GM21576 (cell line): ENCODE measurements at regions not wholly inside any gene's neighbourhood (a gene's known extent, or its start where the extent isn't known, plus 50 kb on each side); places are given as distances from the start of the nearest gene placed in this dataset.

Experiments used
- ATAC-seq: cut with Tn5 transposase; IDR thresholded peaks from one replicate; pipeline ENCODE4 v1.9.1; 2021; ENCODE audit warnings: mild to moderate bottlenecking, moderate library complexity; ENCODE audit not compliant: unreplicated experiment

DNA sequence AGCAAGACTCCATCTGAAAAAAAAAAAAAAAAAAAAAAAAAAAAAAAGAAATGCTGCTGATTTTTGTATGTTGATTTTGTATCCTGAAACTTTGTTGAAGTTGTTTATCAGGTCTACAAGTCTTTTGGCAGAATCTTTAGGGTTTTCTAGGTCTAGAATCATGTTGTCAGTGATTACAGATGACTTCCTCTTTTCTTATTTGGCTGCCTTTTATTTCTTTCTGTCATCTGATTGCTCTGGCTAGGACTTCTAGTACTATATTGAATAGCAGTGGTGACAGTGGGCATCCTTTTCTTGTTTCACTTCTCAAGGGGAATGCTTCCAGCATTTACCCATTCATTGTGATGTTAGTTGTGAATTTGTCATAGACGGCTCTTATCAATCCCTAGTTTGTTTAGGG, 334.4 kb downstream of the SPRY1 start:
- ATAC-seq, result no peak

DNA sequence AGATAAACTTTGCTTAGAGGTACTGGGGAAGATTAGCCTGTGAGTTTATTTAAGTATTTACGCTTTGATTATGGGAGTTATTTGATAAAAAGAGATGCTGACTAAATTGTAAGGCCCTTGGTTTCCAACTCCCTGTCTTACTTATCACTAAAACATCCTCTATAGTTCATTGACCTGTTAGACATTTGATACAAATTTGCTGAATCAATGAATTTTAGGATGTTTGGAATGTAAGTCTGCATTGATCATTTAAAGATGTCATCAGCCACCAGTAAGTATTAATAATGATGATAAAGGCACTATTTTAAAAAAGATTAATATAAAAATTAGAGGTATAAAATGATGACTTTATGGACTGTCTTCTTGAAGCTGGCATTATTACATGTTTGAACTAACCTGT, 340.6 kb downstream of the SPRY1 start:
- no peak for ATAC-seq

DNA sequence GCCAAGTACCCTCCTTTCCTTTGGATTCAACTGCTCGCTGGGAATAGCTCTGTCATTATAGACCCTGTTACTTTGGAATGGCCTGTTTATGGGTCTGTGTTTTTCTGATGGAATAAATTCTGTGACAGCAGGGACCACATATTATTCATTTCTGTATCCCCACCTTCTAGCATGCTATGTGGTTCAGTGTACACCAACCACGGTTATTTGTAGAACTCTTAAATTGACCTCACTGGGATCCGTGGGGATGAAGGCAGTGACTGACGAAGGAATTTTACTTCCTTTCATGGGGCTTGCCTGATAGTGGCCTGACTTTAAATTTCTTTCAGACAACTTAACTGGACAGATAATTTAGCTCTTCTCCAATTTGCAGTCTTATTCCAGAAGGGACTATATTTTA, 343.2 kb downstream of the SPRY1 start:
- ATAC-seq, result no peak

DNA sequence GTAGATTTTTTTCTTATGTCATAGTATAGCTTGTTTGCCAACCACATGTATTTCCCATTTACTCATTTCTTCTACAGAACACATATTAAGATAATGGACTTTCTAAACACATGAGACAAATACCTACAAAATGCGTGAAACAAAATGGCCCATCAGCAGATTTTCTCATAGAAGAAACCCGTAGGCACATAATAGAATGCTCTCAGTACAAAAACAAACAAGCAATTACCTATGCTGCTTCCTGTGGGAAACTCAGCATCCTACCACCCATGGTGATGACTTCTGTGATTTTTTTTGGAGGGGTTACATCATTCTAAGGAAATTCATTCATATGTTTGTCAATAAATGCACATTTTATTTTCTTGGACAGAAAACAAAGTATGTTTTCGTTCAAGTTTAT, 343.6 kb downstream of the SPRY1 start:
- ATAC-seq, result no peak

DNA sequence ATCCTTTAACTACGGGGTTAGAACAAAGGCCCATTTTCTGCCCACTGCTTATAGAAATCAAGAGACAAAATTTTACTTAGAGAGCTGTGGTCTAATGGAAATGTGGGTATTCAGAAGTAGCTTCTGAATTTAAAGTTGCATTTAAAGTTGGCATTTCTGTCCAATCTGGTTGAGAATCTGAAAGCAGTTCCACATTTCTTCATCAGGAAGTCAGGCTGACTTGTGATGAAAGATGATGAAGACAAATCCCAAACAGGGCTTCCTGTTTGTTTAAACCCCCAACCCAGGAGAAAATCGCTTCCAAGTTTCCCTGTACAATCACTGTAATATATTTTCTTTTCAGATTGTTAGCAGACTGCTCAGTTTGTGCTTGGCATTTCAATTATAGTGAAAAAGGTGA, 345.3 kb downstream of the SPRY1 start:
- ATAC-seq, result no peak

DNA sequence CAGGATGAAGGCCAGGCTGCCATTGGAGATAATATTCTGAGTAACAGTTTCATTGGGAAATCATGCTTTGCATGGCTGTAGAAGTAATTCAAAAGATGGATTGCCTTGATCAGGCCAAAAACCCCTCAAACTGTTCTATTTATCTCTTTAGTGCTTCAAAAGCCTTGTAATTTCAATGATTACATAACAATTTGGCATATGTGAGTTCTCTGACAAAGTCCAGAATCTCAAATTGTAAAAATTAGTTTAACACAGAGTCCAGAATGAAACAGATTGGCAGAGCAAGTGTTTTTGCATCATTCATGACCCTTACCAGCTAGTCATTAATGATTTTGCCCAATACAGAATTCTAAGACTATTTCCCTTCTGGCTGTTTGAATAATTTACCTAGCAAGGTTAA, 347.3 kb downstream of the SPRY1 start:
- ATAC-seq, result no peak

DNA sequence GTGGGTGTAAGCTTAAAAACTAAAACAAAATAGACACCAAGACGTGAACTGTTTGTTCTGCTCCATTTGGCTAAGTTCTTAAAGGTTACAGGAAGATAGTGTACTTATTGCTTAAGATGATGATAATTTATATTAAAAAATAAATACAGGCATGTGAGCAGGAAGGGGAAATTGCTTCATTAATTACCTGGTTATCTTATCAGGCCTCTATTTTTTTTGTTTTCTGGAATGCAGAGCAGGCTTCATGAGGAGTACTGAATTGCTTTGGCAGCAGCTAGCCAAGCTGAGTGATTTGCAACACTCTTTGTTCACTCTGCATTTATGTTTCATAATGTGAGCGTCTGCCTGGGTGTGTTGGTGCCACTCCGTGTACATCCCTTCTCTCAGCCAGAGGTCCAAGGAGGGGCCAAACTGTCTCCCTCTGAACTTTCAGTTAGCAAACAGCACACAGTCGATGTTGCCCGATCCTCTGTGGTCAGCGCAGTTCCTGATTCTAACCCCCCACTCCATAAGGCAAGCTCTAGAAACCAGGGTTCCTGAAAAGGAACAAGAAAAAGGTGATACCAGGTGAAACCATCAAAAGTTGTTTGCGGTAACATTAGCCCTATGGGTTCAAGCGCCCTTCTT, 348.2 kb downstream of the SPRY1 start:
- ATAC-seq, result no peak

DNA sequence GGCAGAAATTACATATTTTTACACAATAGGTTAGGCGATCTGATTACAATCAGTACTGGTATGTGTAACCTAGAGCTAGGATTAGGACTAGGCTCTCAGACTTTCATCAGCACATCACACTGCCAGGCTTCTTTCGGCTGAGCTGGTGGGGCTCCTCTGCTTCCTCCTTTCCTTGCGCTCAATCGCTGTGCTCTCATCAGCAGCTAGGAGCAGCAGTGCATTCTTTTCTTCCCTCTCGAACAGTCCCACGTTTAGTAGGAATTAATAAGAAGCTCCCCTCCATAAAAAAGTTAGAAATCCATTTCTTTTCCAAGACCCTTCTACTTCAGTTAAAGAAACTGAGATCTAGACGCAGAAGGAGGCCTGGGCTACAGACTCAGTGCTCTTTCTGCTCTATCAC, 350.4 kb downstream of the SPRY1 start:
- no peak for ATAC-seq

DNA sequence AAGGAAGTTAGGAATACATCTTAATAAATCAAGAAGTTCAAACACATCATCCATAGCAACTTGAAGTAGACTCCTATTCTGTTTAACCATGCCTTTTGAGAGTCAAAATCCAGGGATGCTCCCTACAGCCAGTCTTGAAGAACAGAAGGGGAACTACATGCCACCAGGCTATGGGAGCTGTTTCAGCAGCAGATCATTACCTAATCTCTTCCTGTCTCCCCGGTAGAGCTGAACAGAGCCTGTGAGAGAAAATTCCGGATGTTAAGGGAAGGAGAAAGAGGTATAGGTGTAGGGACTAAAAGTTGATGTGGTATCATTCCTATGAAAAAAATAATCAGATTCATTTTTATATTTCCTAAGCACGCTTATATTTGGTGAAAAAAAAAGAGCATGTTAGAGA, 352.2 kb downstream of the SPRY1 start:
- ATAC-seq, result no peak

DNA sequence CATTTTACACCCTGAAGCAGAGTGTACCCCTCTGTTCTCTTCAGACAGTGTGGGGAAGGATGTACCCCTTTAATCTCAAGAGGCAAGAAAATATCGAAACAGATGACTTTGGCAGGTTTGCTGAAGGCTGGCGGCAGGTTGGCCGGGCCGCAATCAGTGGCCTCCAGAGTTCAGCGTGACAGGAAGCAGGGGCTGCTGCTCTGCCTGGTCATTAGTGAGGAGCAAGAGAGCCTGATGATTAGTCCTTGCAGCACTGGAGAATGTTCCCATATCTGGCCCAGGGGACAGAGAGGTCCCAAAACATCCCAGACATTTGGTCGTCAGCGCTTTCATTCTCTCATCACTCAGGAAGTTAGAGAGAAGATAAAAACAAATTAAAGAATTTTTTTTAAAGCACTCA, 352.8 kb downstream of the SPRY1 start:
- no peak for ATAC-seq

DNA sequence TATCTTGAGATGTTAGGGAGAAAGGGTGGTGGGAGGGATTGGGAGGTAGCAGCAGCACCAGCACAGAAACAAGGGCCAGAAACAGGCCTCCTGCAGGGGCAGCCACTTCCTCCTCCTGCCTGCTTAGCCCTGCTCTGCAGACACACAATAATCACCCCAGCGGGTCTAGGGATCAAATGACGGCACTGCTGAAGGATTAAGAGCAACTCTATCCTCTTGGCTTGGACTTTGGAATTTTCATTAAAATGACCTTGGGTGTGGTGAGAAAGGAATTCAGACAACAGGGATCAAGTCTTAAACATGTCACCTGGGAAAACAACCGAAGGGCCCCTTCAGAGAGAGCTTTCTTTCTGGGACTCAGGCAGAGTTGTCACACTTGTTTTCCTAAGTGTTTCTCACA, 353.4 kb downstream of the SPRY1 start:
- no peak for ATAC-seq

DNA sequence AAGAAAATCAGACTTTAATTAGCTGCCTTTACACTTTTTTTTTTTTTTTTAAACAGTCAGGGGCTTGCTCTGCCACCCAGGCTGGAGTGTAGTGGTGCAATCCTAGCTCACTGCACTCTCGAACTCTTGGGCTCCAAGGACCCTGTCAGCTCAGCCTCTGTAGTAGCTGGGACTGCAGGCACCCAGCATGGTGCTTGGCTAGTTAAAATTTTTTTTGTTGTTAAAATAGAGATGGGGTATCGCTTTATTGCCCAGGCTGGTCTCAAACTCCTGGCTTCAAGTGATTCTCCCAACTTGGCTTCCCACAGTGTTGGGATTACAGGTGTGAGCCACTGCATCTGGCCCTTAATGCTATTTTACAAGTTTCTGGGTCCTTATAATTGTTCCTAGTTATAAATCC, 359.1 kb downstream of the SPRY1 start:
- ATAC-seq, result no peak

DNA sequence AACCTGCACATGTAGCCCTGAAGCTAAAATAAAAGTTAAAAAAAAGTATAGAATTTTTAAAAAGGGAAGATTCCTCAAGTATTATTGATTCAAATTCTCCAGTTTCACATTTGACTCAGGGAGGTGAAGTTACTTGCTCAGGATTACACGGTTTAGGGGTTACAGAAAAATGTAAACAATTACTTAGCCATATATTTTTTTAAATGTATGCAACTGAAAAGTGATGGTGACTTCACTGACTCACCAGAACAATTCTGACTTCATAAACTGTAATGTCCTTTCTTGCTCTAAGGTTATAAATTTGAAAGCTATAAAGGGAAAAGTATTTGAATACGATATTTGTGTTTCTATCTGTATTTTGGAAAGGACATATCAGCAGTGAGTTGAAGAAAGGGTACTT, 371.2 kb downstream of the SPRY1 start:
- ATAC-seq, result no peak

DNA sequence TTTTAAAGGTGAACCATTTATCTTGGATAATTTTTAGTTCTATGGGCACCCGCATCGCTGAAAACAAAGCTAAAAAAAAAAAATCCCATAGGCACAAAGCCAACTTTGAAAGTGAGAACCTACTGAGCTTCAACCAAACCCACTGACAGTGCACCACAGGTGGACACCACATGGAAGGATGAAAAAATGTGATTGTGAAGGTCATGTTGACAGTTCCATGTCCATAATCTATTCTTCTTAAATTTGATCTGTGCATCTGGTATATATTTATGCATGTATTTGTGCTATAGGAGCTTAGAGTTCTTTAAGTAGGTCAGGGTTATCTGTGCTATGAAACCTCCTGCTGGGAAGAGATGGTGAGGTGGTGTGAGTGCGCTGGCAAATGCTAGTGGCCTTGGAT, 374.3 kb downstream of the SPRY1 start:
- no peak for ATAC-seq

DNA sequence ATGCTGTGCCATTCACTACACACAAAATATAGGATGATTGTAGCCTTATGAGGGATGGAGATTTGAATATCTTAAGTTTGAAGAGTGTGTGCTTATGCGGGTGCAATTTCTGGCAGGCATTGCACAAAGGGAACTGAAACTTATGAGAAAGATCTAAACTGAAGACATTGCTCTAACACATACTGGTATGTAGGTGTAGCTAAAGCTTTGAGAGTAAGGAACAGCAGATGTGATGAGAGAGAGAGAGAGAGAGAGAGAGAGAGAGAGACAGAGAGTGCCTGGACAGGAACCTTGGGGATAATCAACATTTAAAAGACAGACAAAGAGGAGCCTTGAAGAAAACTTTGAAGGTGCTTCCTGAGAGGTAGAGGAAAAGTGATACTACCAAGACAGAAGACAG, 379.7 kb downstream of the SPRY1 start:
- peak; percentile 100 for ATAC-seq

DNA sequence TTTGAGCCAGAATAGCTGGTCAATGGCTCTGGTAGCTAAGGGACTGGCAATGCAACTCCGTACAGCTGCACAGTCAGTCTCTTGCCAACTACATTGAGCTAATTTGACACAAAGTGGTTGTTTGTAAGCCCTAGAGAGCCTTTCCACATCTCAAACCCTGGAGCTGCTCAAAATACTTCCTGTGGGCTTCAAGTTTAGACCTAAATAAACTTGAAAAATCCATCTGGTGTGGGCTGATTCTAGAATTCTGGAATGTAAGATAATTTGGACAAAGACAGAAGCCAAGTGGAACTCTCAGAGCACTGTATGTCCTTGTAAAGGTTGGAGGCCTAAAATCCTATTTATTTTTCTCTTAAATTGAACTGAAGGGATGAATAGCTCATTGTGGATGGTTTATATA, 380.8 kb downstream of the SPRY1 start:
- ATAC-seq, result no peak

DNA sequence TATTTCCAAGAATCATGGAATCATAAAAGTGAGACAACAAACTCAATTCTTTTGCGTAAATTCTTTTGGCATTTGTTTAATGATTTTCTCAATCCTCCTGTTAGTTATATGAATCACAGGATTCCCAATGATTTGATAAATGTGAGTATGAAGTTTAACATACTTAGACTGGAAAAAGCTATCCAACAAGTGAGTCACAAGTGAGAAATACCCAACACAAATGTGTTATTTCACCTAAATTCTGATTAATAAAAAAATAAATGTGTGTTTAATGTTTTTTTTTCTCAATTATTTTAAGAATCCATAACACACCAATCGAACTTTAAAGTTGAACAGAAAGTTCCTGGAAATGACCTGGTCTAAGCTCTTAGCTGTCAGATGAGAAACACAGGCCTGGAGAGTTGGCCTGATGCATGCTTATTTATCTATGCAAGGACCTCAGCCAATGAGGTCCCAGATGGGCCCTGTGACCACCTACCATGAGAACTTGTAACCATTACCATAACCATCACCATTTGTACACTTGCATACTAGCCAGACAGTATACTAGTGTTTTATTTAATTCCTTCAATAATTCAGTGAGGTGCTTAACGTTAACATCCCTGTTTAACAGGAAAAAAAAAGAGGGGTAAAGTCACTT, 386.7 kb downstream of the SPRY1 start:
- no peak for ATAC-seq

DNA sequence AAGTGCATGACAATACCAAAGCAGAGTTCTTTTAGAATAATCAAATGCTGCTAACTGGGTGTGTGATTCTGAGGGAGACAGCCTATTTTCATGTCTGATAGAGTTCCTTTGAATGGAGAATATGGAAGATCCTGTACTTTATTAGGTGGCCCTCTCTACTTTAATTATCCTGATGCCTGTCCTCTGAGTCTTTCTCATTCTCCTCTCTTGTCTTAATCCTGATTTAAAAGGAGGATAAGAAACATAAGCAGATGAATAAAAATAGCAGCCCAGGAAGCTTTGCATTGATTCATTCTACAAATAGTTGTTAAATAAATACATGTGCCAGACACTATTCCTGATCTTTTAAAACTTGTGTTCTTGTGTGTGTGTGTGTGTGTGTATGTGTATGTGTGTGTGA, 387.3 kb downstream of the SPRY1 start:
- no peak for ATAC-seq

DNA sequence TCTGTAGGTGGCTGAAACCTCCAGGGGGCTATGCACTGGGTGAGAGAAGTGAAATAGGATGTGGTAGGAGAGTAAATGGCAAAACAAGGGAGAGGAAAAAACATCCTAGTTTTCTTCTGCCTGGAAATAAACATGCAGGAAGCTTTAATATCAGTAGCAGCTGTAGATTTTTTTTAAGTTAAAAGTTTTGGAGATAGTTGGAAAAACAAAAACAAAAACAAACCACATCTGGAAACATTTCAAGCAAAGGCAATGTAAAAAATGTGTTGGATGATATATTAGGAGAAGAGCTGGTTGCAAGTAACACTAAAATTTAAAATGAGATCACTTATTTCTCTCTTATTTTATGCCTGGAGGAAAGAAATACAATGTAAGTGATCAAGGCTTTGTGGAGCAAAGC, 388.0 kb downstream of the SPRY1 start:
- no peak for ATAC-seq

DNA sequence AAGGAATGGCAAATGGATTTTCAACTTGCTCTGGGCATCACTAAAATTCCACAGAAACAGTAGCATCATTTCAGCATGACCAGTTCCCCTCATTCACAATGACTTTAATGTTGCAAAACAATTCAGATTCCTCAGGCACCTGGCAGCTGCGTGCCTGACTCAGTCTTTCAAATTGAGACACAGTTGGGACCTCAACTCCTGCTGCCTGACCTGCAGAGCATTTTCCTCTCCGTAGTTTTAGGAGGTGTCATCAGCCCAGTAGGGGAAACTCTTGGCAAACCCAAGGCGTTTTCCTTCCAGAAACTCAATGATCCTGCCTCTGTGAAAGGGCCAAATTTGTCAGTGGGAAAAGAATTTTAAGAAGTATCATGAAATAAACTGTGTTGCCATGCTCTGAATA, 388.9 kb downstream of the SPRY1 start:
- no peak for ATAC-seq

DNA sequence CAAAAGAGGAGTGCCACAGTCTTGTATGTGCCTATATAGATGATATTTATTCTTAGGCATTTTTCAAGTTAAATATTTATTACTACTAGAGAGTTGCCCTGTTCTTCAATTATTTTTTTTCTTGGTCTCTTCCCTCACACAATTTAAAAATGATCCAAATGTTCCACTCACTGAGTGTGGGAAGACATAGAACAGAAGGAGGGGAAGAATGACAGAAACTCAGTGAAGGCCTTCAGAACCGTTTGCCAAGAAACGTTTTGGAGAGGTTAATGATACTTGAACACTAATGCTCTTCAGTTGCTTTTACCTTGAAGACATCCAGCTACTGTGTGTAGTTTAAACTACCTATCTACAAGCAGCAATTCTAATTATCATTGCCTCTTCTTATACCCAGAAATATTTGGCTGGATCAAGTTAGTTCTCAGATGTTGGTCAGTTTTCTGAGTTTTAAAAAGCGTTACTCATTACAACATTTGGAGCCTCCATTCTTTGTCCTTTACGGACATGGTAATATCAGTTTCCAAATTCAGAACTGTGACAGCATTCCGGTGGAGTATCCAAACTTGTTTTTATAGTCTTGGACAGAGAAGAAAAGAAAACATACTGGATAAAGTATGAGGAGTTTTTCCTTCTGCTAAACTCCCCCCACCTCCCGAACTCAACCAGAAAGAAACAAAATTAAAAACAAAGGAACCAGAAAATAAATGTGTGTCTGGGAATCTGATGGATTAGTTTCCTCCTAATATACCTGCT, 389.7 kb downstream of the SPRY1 start:
- ATAC-seq, result no peak

DNA sequence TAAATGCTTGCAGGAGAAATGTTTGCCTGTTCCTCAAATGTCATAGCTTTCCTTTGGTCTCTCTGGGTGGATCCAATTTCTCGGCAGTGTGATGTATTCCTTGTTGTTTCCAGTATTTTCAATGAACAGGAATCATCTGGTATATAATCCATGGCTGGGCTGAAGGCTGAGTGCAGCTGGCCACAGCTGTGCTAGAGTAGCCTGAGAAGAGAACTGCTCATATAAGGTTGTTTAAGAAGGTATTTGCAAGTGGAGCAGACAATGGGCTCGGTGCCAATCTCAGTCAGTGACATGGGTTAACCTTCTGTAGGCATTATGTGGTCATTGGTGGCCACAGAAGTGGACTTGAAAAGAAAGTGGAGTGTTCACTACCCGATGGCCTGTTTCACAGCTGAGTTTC, 390.3 kb downstream of the SPRY1 start:
- no peak for ATAC-seq
